ENCODE measurements at regions not wholly inside any gene's neighbourhood (a gene's known extent, or its start where the extent isn't known, plus 50 kb on each side); places are given as distances from the start of the nearest gene placed in this dataset.

GRCh38 chr18:44541781-44542180, 138.9 kb upstream of the SETBP1 start:
- no peaks in the 10 kb centered on the region for H3K9me3 ChIP-seq (ENCODE audit: control insufficient read depth in 2 of 2, insufficient read depth in 1 of 2, low read length in 1 of 2)
- WGBS = 0% methylated on average over 1 of the region's 1 CpG
- H3K4me3 ChIP-seq (ENCODE audit: low read length in 2 of 2) = no peak overlapping the region
- no peak overlapping the region for H3K27ac ChIP-seq (ENCODE audit: low read depth in 1 of 2, low read length in 1 of 2)
- no peaks in the 10 kb centered on the region for H3K36me3 ChIP-seq (ENCODE audit: control insufficient read depth in 2 of 2, insufficient read depth in 2 of 2, low read length in 1 of 2)
- H3K4me1 ChIP-seq (ENCODE audit: control insufficient read depth in 2 of 2, insufficient read depth in 2 of 2, low read length in 2 of 2) = no peaks in the 10 kb centered on the region
- no peaks in the 10 kb centered on the region for H3K27me3 ChIP-seq (ENCODE audit: control insufficient read depth in 2 of 2, insufficient read depth in 1 of 2, low read length in 1 of 2)
- no peak for DNase-seq (ENCODE audit: low read depth in 6 of 9, low spot score in 9 of 9)

DNA sequence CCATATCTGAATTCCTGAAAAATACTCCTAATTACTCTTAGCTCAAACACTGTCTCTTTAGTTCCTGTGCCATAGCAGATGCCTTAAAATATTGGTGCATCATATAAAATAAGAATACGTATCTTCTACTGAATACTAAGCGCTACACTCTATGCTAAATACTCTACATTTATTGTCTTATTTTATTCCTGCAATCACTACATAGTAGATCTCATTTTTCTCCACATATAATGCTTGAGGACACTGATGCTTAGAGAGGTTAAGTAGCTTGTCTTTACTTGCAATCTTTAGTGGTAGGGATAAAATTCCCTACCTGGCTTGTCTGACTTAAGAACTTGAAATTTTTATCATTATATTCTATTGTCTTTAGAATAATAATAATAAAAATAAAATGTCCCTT, 137.3 kb upstream of the SETBP1 start:
- H3K27ac ChIP-seq (ENCODE audit: low read depth in 1 of 2, low read length in 1 of 2) = no peak overlapping the region
- no peak for DNase-seq (ENCODE audit: low read depth in 6 of 9, low spot score in 9 of 9)
- WGBS = 99% methylated on average over 2 of the region's 2 CpGs

DNA sequence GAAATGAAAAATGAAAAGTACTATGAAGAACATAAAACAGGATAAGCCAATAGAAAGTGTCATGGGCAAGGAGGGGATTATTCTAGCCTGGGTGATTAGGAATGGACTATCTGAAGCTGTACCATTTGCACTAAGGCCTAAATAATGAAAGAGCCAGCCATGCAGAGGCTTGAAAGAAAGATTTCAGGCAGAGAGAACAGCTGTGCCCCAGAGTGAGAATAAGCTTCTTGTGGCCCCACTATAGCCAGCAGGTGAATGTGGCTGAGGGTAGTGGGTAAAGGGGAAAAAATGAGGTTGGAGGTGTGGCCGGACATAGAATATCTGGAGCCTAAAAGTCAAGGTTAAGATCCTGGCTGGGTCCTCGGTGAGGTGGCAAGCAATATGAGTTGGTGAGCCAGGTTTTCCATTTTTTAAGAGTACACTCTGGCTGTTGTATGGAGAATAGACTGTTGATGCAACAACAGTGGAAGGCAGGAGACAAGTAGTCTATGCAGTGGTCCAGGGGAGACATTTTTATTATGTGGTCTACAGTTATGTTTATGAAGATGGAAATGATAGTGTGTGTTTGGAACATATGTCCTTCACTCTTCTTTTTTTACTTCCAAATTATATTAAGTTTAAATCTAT, 135.2 kb upstream of the SETBP1 start:
- DNase-seq (ENCODE audit: low read depth in 6 of 9, low spot score in 9 of 9) = no peak
- Histone ChIP-seq H3K27ac (ENCODE audit: low read depth in 1 of 2, low read length in 1 of 2) (no peak overlapping the region), H3K4me1 (ENCODE audit: control insufficient read depth in 2 of 2, insufficient read depth in 2 of 2, low read length in 2 of 2) (peaks cover 15 to 17% of the 10 kb centered on the region in 2 donors), H3K9me3 (ENCODE audit: control insufficient read depth in 2 of 2, insufficient read depth in 1 of 2, low read length in 1 of 2) (no peaks in the 10 kb centered on the region), H3K4me3 (ENCODE audit: low read length in 2 of 2) (no peak overlapping the region), H3K27me3 (ENCODE audit: control insufficient read depth in 2 of 2, insufficient read depth in 1 of 2, low read length in 1 of 2) (no peaks in the 10 kb centered on the region), H3K36me3 (ENCODE audit: control insufficient read depth in 2 of 2, insufficient read depth in 2 of 2, low read length in 1 of 2) (no peaks in the 10 kb centered on the region)
- 96% methylated on average over 2 of the region's 2 CpGs for WGBS

More for the DNA sequence above, 137.3 kb upstream of the SETBP1 start:
- peaks cover 2 to 4% of the 10 kb centered on the region in 2 donors for H3K4me1 ChIP-seq (ENCODE audit: control insufficient read depth in 2 of 2, insufficient read depth in 2 of 2, low read length in 2 of 2)
- H3K36me3 ChIP-seq (ENCODE audit: control insufficient read depth in 2 of 2, insufficient read depth in 2 of 2, low read length in 1 of 2) = no peaks in the 10 kb centered on the region
- no peaks in the 10 kb centered on the region for H3K9me3 ChIP-seq (ENCODE audit: control insufficient read depth in 2 of 2, insufficient read depth in 1 of 2, low read length in 1 of 2)
- no peaks in the 10 kb centered on the region for H3K27me3 ChIP-seq (ENCODE audit: control insufficient read depth in 2 of 2, insufficient read depth in 1 of 2, low read length in 1 of 2)
- H3K4me3 ChIP-seq (ENCODE audit: low read length in 2 of 2) = no peak overlapping the region

DNA sequence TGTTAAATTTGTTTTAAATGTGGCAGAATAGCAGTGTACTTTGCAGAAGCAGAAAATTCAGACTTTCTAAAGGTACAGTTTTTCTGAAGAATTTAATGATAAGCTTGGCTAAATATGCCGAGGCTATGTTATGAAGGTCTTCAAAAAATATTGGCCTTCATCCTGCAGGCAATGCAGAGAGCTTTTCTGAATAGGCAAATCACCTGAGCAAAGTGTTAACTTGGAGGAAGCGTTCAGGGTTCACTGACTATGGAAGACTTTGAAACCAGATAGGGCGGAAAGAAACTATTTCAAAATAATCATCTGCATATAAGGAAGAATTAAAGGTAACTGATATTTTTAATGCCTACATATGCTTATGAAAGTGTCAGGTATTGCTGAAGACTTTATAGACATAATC, 133.7 kb upstream of the SETBP1 start:
- H3K27ac ChIP-seq (ENCODE audit: low read depth in 1 of 2, low read length in 1 of 2) = no peak overlapping the region
- H3K4me3 ChIP-seq (ENCODE audit: low read length in 2 of 2) = no peak overlapping the region
- H3K9me3 ChIP-seq (ENCODE audit: control insufficient read depth in 2 of 2, insufficient read depth in 1 of 2, low read length in 1 of 2) = no peaks in the 10 kb centered on the region
- no peaks in the 10 kb centered on the region for H3K36me3 ChIP-seq (ENCODE audit: control insufficient read depth in 2 of 2, insufficient read depth in 2 of 2, low read length in 1 of 2)
- DNase-seq (ENCODE audit: low read depth in 6 of 9, low spot score in 9 of 9) = no peak
- H3K27me3 ChIP-seq (ENCODE audit: control insufficient read depth in 2 of 2, insufficient read depth in 1 of 2, low read length in 1 of 2) = no peaks in the 10 kb centered on the region
- 80% methylated on average over 3 of the region's 3 CpGs for WGBS
- H3K4me1 ChIP-seq (ENCODE audit: control insufficient read depth in 2 of 2, insufficient read depth in 2 of 2, low read length in 2 of 2) = peaks cover 15 to 17% of the 10 kb centered on the region in 2 donors

DNA sequence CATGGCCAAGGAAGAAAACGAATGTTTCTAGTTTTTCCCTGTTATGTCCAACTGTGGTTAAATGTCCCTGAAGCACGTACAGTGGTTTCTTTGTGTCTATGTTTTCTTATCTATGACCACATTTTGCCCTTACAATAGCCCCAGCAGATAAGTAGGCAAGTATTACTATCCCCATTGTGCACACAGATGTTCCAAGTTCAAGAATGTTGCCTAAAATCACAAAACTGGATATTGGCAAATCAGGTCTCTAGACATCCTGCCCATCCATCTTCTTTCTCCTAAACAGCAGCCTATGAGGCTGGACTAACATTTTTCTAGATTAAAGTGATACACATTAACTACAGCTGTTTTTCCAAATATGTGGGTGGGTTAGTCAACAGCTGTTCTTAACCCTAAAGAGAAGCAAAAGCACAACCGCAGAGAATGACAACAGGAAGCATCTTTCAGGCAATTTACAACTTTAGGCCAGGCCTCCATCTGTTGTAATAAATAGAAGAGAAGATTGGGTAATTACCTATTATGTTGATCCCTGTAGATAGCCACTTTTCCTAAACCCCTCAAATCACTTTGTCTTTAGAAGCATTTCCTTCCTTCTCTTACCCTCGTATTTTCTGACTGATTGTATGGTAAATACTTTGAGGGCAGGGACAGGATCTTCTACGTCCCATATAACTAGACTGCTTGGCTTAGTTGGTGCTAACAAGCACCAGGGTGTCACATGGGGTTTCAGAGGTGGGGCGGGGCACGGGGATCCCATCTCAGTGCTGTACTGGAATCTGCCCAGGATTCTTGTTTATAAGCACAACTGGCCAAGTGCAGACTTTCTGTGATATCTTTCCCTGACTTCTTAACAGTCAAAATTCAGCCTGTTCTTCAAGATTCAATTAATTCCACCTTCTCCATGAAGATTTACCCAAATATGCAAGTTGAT, 132.1 kb upstream of the SETBP1 start:
- WGBS = 58% methylated on average over 7 of the region's 7 CpGs
- Histone ChIP-seq H3K9me3 (ENCODE audit: control insufficient read depth in 2 of 2, insufficient read depth in 1 of 2, low read length in 1 of 2) (no peaks in the 10 kb centered on the region), H3K36me3 (ENCODE audit: control insufficient read depth in 2 of 2, insufficient read depth in 2 of 2, low read length in 1 of 2) (no peaks in the 10 kb centered on the region), H3K27me3 (ENCODE audit: control insufficient read depth in 2 of 2, insufficient read depth in 1 of 2, low read length in 1 of 2) (no peaks in the 10 kb centered on the region), H3K27ac (ENCODE audit: low read depth in 1 of 2, low read length in 1 of 2) (peak overlapping the region in 1 of 2 donors; percentile 61), H3K4me3 (ENCODE audit: low read length in 2 of 2) (no peak overlapping the region), H3K4me1 (ENCODE audit: control insufficient read depth in 2 of 2, insufficient read depth in 2 of 2, low read length in 2 of 2) (peaks cover 17 to 21% of the 10 kb centered on the region in 2 donors)
- peak in 6 of 9 donors; percentile 18 to 74 (median 42) for DNase-seq (ENCODE audit: low read depth in 6 of 9, low spot score in 9 of 9)

DNA sequence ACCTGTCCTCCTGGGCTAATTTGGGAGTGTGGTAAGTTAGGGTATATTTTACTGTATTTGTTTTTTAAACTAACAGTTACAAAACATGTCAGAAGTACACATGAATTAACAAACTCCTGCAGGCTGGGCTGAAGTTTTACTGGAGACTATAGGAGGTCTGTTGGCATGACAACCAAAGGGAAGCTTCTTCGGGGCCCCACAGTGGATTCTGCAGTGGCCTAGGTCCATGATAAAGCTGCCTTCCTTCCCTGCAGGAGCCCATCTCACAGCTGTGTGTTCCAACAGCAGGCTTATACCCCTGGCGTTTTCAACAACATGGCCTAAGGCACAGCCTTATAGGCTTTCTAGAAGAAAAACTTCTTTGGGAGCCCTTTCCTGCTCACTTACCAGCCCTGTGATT, 128.0 kb upstream of the SETBP1 start:
- no peaks in the 10 kb centered on the region for H3K9me3 ChIP-seq (ENCODE audit: control insufficient read depth in 2 of 2, insufficient read depth in 1 of 2, low read length in 1 of 2)
- no peaks in the 10 kb centered on the region for H3K27me3 ChIP-seq (ENCODE audit: control insufficient read depth in 2 of 2, insufficient read depth in 1 of 2, low read length in 1 of 2)
- H3K27ac ChIP-seq (ENCODE audit: low read depth in 1 of 2, low read length in 1 of 2) = no peak overlapping the region
- 82% methylated on average over 2 of the region's 2 CpGs for WGBS
- H3K4me1 ChIP-seq (ENCODE audit: control insufficient read depth in 2 of 2, insufficient read depth in 2 of 2, low read length in 2 of 2) = peaks cover 17 to 21% of the 10 kb centered on the region in 2 donors
- DNase-seq (ENCODE audit: low read depth in 6 of 9, low spot score in 9 of 9) = no peak
- H3K36me3 ChIP-seq (ENCODE audit: control insufficient read depth in 2 of 2, insufficient read depth in 2 of 2, low read length in 1 of 2) = no peaks in the 10 kb centered on the region
- H3K4me3 ChIP-seq (ENCODE audit: low read length in 2 of 2) = no peak overlapping the region

DNA sequence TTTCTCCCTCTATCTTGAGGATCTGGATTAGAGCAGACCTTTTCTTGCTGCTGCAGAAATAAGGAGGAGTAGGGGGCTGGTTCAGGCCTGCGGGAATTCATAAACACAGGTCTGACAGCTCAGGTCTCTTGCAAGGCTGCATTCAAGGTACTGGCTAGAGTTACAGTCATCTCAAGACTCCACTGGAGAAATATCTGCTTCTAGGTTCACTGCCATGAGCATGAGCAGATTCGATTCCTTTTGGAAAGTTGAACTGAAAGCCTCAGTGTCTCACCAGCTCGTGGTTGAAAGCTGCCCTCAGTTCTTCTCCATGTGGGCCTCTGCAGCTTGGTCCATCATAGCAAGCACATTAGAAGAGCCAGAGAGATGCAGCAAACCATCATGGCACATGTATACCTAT, 124.4 kb upstream of the SETBP1 start:
- Histone ChIP-seq H3K4me1 (ENCODE audit: control insufficient read depth in 2 of 2, insufficient read depth in 2 of 2, low read length in 2 of 2) (peaks cover 0 to 6% of the 10 kb centered on the region in 2 donors), H3K4me3 (ENCODE audit: low read length in 2 of 2) (no peak overlapping the region), H3K9me3 (ENCODE audit: control insufficient read depth in 2 of 2, insufficient read depth in 1 of 2, low read length in 1 of 2) (no peaks in the 10 kb centered on the region), H3K27me3 (ENCODE audit: control insufficient read depth in 2 of 2, insufficient read depth in 1 of 2, low read length in 1 of 2) (no peaks in the 10 kb centered on the region), H3K36me3 (ENCODE audit: control insufficient read depth in 2 of 2, insufficient read depth in 2 of 2, low read length in 1 of 2) (no peaks in the 10 kb centered on the region), H3K27ac (ENCODE audit: low read depth in 1 of 2, low read length in 1 of 2) (no peak overlapping the region)
- 77% methylated on average over 3 of the region's 3 CpGs for WGBS
- DNase-seq (ENCODE audit: low read depth in 6 of 9, low spot score in 9 of 9) = peak in 1 of 9 donors; percentile 20

- H3K9me3 ChIP-seq (ENCODE audit: control insufficient read depth in 2 of 2, insufficient read depth in 1 of 2, low read length in 1 of 2) = no peaks in the 10 kb centered on the region
- H3K27me3 ChIP-seq (ENCODE audit: control insufficient read depth in 2 of 2, insufficient read depth in 1 of 2, low read length in 1 of 2) = no peaks in the 10 kb centered on the region
- WGBS = 96% methylated on average over 2 of the region's 2 CpGs
- H3K36me3 ChIP-seq (ENCODE audit: control insufficient read depth in 2 of 2, insufficient read depth in 2 of 2, low read length in 1 of 2) = no peaks in the 10 kb centered on the region
- DNase-seq (ENCODE audit: low read depth in 6 of 9, low spot score in 9 of 9) = no peak
- H3K4me1 ChIP-seq (ENCODE audit: control insufficient read depth in 2 of 2, insufficient read depth in 2 of 2, low read length in 2 of 2) = peaks cover 0 to 3% of the 10 kb centered on the region in 2 donors
- no peak overlapping the region for H3K4me3 ChIP-seq (ENCODE audit: low read length in 2 of 2)
- H3K27ac ChIP-seq (ENCODE audit: low read depth in 1 of 2, low read length in 1 of 2) = no peak overlapping the region
Measured at GRCh38 chr18:44557616-44558151, 123.0 kb upstream of the SETBP1 start.

GRCh38 chr18:44558767-44559166, 121.9 kb upstream of the SETBP1 start:
- Histone ChIP-seq H3K4me3 (ENCODE audit: low read length in 2 of 2) (no peak overlapping the region), H3K27ac (ENCODE audit: low read depth in 1 of 2, low read length in 1 of 2) (no peak overlapping the region), H3K9me3 (ENCODE audit: control insufficient read depth in 2 of 2, insufficient read depth in 1 of 2, low read length in 1 of 2) (no peaks in the 10 kb centered on the region), H3K36me3 (ENCODE audit: control insufficient read depth in 2 of 2, insufficient read depth in 2 of 2, low read length in 1 of 2) (no peaks in the 10 kb centered on the region), H3K4me1 (ENCODE audit: control insufficient read depth in 2 of 2, insufficient read depth in 2 of 2, low read length in 2 of 2) (no peaks in the 10 kb centered on the region), H3K27me3 (ENCODE audit: control insufficient read depth in 2 of 2, insufficient read depth in 1 of 2, low read length in 1 of 2) (no peaks in the 10 kb centered on the region)
- no peak for DNase-seq (ENCODE audit: low read depth in 6 of 9, low spot score in 9 of 9)
- 84% methylated on average over 1 of the region's 1 CpG for WGBS
